IMR-90 (cell line): ENCODE measurements at regions not wholly inside any gene's neighbourhood (a gene's known extent, or its start where the extent isn't known, plus 50 kb on each side); places are given as distances from the start of the nearest gene placed in this dataset.

ENCODE experiments used
- CTCF ChIP-seq: conservative IDR thresholded peaks from 2 replicates; pipeline ENCODE4 v1.5.1; 2012; ENCODE audit warnings: mild to moderate bottlenecking, low read depth, low read length, improper control_type of control experiment
- POLR2A ChIP-seq: IDR thresholded peaks from 2 replicates; pipeline ENCODE4 v1.6.1; 2012; ENCODE audit warnings: mild to moderate bottlenecking, low read depth, low read length
- RAD21 ChIP-seq: IDR thresholded peaks from 2 replicates; pipeline ENCODE4 v1.6.1; 2012; ENCODE audit warnings: low read length, improper control_type of control experiment
- RCOR1 ChIP-seq: IDR thresholded peaks from 2 replicates; pipeline ENCODE4 v1.6.1; 2012; ENCODE audit warnings: mild to moderate bottlenecking, low read length, improper control_type of control experiment; ENCODE audit not compliant: insufficient replicate concordance

GRCh38 chr18:41789001-41789400 lies 166.0 kb upstream of the PIK3C3 start:
- no peak for TF ChIP-seq POLR2A
- no peak for TF ChIP-seq RCOR1
- TF ChIP-seq RAD21 = no peak
- TF ChIP-seq CTCF = no peak
